Eye (tissue), 1 donor: ENCODE measurements at regions not wholly inside any gene's neighbourhood (a gene's known extent, or its start where the extent isn't known, plus 50 kb on each side); places are given as distances from the start of the nearest gene placed in this dataset.
"Not testable (repeated sequence)": the region's sequence is repeated elsewhere in the genome, so short reads cannot be mapped to it uniquely, and the experiment has no call there.

Experiments used
- DNase-seq: peaks from one replicate; pipeline ENCODE4 v3.0.0-alpha.2; 2015

GRCh38 chr14:105622329-105622955, 96.1 kb downstream of the TMEM121 start:
- DNase-seq: no peak

GRCh38 chr14:105623178-105623577, 96.8 kb downstream of the TMEM121 start:
- DNase-seq: not testable (repeated sequence)

- not testable (repeated sequence) for DNase-seq
Observed at GRCh38 chr14:105624346-105624745, 98.0 kb downstream of the TMEM121 start.

- not testable (repeated sequence) for DNase-seq
Observed at GRCh38 chr14:105624749-105625434, 98.5 kb downstream of the TMEM121 start.

- not testable (repeated sequence) for DNase-seq
Observed at GRCh38 chr14:105625448-105625847, 99.1 kb downstream of the TMEM121 start.

- DNase-seq: not testable (repeated sequence)
Observed at GRCh38 chr14:105626111-105626510, 99.7 kb downstream of the TMEM121 start.

- not testable (repeated sequence) for DNase-seq
Observed at GRCh38 chr14:105626651-105627050, 100.3 kb downstream of the TMEM121 start.

GRCh38 chr14:105627287-105627686, 100.9 kb downstream of the TMEM121 start:
- DNase-seq: not testable (repeated sequence)

- no peak for DNase-seq
Observed at GRCh38 chr14:105627701-105628100, 101.3 kb downstream of the TMEM121 start.

- not testable (repeated sequence) for DNase-seq
Observed at GRCh38 chr14:105628126-105628525, 101.7 kb downstream of the TMEM121 start.

GRCh38 chr14:105628531-105629067, 102.2 kb downstream of the TMEM121 start:
- DNase-seq: not testable (repeated sequence)

- not testable (repeated sequence) for DNase-seq
Observed at GRCh38 chr14:105629091-105629885, 102.9 kb downstream of the TMEM121 start.

- DNase-seq: no peak
Observed at GRCh38 chr14:105629886-105630215, 103.5 kb downstream of the TMEM121 start.

- not testable (repeated sequence) for DNase-seq
Observed at GRCh38 chr14:105630293-105630934, 104.0 kb downstream of the TMEM121 start.

- not testable (repeated sequence) for DNase-seq
Observed at GRCh38 chr14:105630935-105631779, 104.8 kb downstream of the TMEM121 start.

GRCh38 chr14:105632010-105632409, 105.6 kb downstream of the TMEM121 start:
- DNase-seq: no peak

- DNase-seq: not testable (repeated sequence)
Observed at GRCh38 chr14:105633596-105633995, 107.2 kb downstream of the TMEM121 start.

GRCh38 chr14:105635560-105635959, 109.2 kb downstream of the TMEM121 start:
- no peak for DNase-seq

GRCh38 chr14:105636021-105636420, 109.6 kb downstream of the TMEM121 start:
- not testable (repeated sequence) for DNase-seq

- no peak for DNase-seq
Observed at GRCh38 chr14:105636935-105637334, 110.6 kb downstream of the TMEM121 start.

GRCh38 chr14:105637345-105637744, 111.0 kb downstream of the TMEM121 start:
- not testable (repeated sequence) for DNase-seq
